Fibroblast of skin of right biceps (primary cell): ENCODE measurements at regions not wholly inside any gene's neighbourhood (a gene's known extent, or its start where the extent isn't known, plus 50 kb on each side); places are given as distances from the start of the nearest gene placed in this dataset.
"Not testable (repeated sequence)": the region's sequence is repeated elsewhere in the genome, so short reads cannot be mapped to it uniquely, and the experiment has no call there.

Experiments used
- DNase-seq: peaks from one replicate; pipeline ENCODE4 v3.0.0-alpha.2; 2013

DNA sequence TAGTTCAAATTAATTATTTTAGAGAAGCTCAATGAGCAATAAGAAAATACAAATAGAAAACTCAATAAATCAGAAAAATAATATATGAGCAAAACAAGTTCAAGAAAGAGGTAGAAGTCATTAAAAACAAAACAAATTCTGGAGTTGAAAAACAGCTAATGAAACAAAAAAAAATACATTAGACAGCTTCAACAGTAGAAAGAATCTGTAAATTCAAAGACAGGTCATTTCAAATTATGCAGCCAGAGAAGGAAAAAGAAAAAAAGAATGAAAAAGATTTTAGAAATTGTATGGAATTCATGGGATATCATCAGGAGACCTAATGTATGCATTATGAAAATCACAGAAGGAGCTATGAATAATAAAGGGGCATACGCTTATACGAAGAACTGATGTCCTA lies 795.3 kb upstream of the ADGRB3 start:
- no peak for DNase-seq

DNA sequence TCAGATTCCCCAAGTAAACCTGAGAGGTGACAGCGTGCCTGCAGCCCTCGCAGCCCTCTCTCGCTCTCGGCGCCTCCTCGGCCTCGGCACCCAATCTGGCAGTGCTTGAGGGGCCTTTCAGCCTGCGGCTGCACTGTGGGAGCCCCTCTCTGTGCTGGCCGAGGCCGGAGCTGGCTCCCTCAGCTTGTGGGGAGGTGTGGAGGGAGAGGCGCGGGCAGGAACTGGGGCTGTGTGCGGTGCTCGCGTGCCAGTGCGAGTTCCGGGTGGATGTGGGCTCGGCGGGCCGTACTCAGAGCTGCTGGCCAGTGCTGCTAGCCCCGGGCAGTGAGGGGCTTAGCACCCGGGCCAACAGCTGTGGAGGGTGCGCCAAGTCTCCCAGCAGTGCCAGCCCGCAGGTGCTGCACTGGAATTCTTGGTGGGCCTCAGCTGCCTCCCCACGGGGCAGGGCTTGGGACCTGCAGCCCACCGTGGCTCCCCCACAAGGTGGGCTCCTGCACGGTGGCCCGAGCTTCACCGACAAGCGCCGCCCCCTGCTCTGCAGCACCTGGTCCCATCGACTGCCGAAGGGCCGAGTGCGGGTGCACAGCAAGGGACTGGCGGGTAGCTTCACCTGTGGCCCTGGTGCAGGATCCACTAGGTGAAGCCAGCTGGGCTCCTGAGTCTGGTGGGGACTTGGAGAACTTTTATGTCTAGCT lies 809.7 kb upstream of the ADGRB3 start:
- DNase-seq: no peak

DNA sequence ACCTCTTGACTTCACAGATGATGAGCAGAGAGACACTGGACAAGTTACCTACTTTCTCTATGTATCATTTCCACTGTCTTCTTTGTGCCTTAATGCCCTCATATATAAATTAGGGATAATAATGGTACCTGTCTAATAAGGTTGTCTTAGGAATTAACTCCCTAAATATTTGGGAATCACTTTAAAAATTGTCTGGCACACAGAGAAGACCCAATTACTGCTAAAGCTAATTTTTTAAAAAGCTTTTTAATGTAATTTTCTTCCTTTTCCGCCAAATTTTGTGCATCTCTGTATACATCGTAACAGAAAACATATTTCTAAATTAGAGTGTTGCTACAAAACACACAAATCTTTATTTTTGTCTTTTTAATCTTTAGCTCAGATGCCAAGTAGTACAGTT lies 816.8 kb upstream of the ADGRB3 start:
- no peak for DNase-seq

GRCh38 chr6:67815623-67816022 lies 819.5 kb upstream of the ADGRB3 start:
- no peak for DNase-seq

GRCh38 chr6:67814262-67814661 lies 820.8 kb upstream of the ADGRB3 start:
- no peak for DNase-seq

DNA sequence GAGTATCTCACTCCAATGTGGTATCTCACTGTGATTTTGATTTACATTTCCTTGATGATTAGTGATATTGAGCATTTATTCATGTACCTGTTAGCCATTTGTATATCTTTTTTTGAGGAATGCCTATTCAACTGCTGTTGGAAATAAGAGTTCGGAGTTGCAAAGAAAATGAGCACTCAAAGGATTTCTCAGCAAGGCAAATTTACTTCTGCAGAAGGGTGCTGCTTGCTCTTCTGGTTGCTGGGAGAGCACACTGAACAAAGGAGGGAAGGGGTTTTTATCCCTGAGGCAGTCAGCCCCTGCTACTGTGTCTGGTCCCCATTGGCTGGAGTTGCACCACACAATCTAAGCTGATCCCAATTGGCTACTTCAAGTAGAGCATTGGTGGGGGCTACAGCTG lies 822.4 kb upstream of the ADGRB3 start:
- DNase-seq: no peak

- DNase-seq: no peak
Observed at GRCh38 chr6:67812125-67812524, 823.0 kb upstream of the ADGRB3 start.

GRCh38 chr6:67811239-67812037 lies 823.6 kb upstream of the ADGRB3 start:
- DNase-seq: no peak

GRCh38 chr6:67804808-67805207 lies 830.3 kb upstream of the ADGRB3 start:
- not testable (repeated sequence) for DNase-seq

DNA sequence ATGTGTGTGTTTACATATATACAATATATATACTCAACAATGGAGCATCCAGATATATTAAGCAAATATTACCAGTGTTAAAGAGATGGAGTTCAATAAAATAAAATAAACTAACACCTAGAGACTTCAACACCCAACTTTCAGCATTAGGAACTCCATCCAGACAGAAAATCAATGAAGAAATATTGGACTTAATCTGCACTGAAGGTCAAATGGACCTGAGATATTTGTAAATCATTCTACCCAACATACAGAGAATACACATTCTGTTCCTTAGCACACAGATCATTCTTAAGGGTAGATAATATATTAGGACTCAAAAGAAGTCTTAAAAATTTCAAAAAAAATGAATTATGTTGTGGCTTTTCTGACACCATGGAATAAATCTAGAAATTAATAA lies 832.3 kb upstream of the ADGRB3 start:
- DNase-seq: no peak

GRCh38 chr6:67792996-67793395 lies 842.1 kb upstream of the ADGRB3 start:
- DNase-seq: no peak

GRCh38 chr6:67790569-67790968 lies 844.5 kb upstream of the ADGRB3 start:
- DNase-seq: no peak

- DNase-seq: not testable (repeated sequence)
Observed at GRCh38 chr6:67787119-67787518, 848.0 kb upstream of the ADGRB3 start.

GRCh38 chr6:67779876-67780275 lies 855.2 kb upstream of the ADGRB3 start:
- no peak for DNase-seq

DNA sequence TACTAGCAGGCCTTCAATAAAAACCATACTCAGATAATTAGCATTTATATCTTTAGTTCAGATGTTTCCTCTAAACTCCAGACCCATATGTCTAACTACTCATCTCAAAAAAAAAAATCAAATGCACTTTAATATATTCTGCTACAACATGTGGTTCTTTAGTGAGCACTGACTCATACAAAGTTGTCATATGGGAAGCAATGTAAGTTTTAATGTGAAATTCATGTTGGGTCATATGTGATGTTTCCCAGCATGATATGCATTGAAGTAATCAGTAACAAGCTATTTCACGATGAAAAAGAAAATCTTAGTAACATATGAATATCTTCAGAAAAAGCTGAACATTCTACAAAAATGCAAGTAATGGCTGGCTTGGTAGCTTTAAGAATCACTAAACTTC lies 859.7 kb upstream of the ADGRB3 start:
- peak; percentile 13 for DNase-seq

DNA sequence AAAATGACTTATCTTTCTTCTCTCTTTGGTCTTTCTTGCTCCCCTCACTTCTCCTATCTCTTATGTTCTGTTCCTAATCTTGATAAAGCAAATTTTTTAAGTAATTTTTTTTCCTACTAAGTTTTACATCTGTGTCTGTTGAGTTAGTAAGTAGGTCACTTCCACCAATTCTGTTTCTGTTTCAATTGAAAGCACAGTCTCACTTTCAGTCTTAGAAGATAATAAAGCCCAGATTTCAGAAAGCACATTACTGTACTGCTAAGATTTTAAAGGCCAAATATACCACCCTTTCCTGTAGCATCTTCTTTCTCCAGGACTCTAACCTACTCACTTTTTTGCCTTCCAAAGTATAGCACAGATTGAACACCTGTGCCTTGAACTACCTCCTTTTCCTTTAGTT lies 866.1 kb upstream of the ADGRB3 start:
- DNase-seq: no peak

DNA sequence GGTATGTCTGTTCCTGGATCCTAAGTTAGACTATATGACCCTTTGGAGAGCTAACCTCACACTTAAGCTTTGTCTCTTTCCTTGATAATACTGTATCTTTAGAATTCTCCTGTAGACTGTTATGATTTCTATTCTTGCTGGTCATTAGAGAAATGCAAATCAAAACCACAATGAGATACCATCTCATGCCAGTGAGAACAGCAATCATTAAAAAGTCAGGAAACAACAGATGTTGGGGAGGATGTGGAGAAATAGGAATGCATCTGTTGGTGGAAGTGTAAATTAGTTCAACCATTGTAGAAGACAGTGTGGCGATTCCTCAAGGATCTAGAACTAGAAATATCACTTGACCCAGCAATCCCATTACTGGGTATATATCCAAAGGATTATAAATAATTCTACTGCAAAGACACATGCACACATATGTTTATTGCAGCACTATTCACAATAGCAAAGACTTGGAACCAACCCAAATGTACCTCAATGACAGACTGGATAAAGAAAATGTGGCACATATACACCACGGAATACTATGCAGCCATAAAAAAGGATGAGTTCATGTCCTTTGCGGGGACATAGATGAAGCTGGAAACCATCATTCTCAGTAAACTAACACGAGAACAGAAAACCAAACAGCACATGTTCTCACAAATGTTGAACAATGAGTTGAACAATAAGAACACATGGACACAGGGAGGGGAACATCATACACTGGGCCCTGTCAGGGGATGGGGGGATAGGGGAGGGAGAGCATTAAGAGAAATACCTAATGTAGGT lies 867.8 kb upstream of the ADGRB3 start:
- DNase-seq: not testable (repeated sequence)

GRCh38 chr6:67766057-67766456 lies 869.0 kb upstream of the ADGRB3 start:
- peak; percentile 19 for DNase-seq

- DNase-seq: no peak
Observed at GRCh38 chr6:67759001-67759400, 876.1 kb upstream of the ADGRB3 start.

DNA sequence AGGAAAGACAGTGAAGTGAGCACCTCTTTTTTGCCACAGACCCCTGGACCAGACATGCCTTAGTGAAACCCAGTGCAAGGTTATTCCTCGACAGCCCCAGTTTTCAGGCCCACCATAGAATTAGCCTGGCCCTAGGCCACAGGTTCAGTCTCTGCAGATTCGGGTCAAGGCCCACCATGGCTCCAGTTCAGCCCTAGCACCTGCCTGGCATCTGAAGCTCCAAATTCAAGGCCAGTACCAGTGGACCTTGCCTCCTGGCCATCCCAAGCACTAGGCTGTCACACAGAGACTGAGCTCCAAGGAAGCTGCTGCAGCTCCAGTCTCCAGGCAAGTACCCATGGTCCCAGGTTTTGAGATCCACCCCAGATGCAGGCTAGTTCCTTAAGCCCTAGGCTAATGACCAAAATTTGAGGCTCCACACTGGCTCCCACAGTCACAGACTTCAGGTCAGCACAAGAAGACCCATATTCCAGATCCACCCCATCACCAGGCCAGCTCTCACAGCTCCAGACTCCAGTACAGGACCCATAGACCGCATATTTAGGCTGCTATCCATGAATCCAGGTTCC lies 877.5 kb upstream of the ADGRB3 start:
- DNase-seq: no peak

GRCh38 chr6:67748521-67748920 lies 886.6 kb upstream of the ADGRB3 start:
- DNase-seq: no peak

DNA sequence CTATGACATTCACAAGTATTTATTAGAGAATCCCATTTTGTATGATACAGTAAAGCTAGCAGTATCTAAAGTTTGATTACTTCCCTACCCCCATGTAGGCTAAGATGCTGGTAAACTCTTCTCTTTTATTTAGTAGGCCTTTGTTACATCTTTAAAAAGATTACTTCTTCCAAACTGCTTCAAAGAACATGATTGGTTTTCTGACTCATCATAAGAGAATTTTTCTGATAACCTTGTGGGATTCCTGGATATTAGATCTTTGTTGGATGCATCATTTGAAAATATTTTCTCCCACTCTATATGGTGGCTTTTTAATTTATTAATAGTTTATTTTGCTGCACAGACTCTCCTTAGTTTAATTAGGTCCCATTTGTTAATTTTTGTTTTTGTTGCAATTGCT lies 898.3 kb upstream of the ADGRB3 start:
- peak; percentile 36 for DNase-seq

DNA sequence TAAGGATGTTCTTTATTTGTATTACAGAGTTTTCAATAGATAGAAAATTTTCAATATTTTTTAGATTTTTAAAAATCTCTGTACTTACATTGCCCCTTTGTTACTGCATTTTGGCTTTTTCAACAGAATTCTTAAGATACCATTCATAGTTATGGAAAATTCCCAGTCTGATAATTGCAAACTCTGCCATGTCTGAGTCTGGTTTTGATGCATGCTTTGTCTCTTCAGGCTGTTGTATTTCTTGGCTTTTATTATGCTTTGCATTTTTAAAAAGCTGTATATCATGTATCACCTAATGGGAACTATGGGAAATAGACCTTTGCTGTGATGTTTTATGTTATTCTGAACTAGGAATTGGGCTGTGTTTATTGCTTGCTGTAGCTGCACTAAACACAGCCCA lies 898.9 kb upstream of the ADGRB3 start:
- DNase-seq: peak; percentile 24
